OCI-LY3 (cell line): ENCODE measurements at regions not wholly inside any gene's neighbourhood (a gene's known extent, or its start where the extent isn't known, plus 50 kb on each side); places are given as distances from the start of the nearest gene placed in this dataset.

ENCODE experiments used
- H2AFZ ChIP-seq: fragments of 200-600, 300-600 bp; shearing (Covaris generic); 2 replicates; pipeline ENCODE4 v1.6.0; 2014; ENCODE audit warnings: antibody characterized with exemption, low read depth, low read length
- H3K27ac ChIP-seq: fragments of 200-600, 300-600 bp; sonication (generic); 2 replicates; pipeline ENCODE4 v1.5.1; 2014; ENCODE audit warnings: mild to moderate bottlenecking, low read length, moderate library complexity, mixed read lengths
- H3K27me3 ChIP-seq: fragments of 200-600, 300-600 bp; sonication (generic); 2 replicates; pipeline ENCODE4 v1.6.1; 2014; ENCODE audit warnings: low read depth, low read length, mixed read lengths
- H3K36me3 ChIP-seq: fragments of 200-600, 300-600 bp; sonication (generic); replicated peaks from 2 replicates; pipeline ENCODE3; 2014; ENCODE audit warnings: low read depth, low read length, mixed read lengths
- H3K4me1 ChIP-seq: fragments of 300-600, 200-600 bp; sonication (generic); 2 replicates; pipeline ENCODE4 v1.6.1; 2014; ENCODE audit warnings: low read length, mixed read lengths
- H3K4me2 ChIP-seq: fragments of 200-600, 300-600 bp; sonication (generic); 2 replicates; pipeline ENCODE4 v1.6.1; 2014; ENCODE audit warnings: low read length, mixed read lengths
- H3K4me3 ChIP-seq: fragments of 300-600, 200-600 bp; sonication (generic); 2 replicates; pipeline ENCODE4 v1.5.1; 2014; ENCODE audit warnings: antibody characterized with exemption, mild to moderate bottlenecking, low read length, moderate library complexity
- H3K79me2 ChIP-seq: fragments of 300-600, 200-600 bp; shearing (Covaris generic); 2 replicates; pipeline ENCODE4 v1.6.1; 2014; ENCODE audit warnings: mild to moderate bottlenecking, low read length, mixed read lengths
- H3K9ac ChIP-seq: fragments of 300-600, 200-600 bp; shearing (Covaris generic); 2 replicates; pipeline ENCODE4 v1.6.0; 2014; ENCODE audit warnings: mild to moderate bottlenecking, low read length, moderate library complexity
- H3K9me3 ChIP-seq: fragments of 200-600, 300-600 bp; shearing (Covaris generic); 2 replicates; pipeline ENCODE4 v1.6.1; 2014; ENCODE audit warnings: low read length, mixed read lengths; ENCODE audit not compliant: insufficient read depth
- H4K20me1 ChIP-seq: fragments of 200-600, 300-600 bp; sonication (generic); 2 replicates; pipeline ENCODE4 v1.6.1; 2016; ENCODE audit warnings: low read length, mixed read lengths; ENCODE audit not compliant: insufficient read depth
- EZH2phosphoT487 ChIP-seq: fragments of 200-600 bp; shearing (Covaris generic); IDR thresholded peaks from 2 replicates; pipeline ENCODE4 v1.6.1; 2018; ENCODE audit warnings: antibody characterized with exemption, mixed run types, low read depth
- TF ChIP-seq, protein P1 (sequence below): fragments of 200-600, 300-600 bp; sonication (generic); IDR thresholded peaks from 2 replicates; pipeline ENCODE4 v1.5.1; 2014; ENCODE audit warnings: antibody characterized with exemption, low read length, low read depth

GRCh38 chr4:23144707-23145106 is 452.0 kb downstream of the GBA3 start:
- Histone ChIP-seq H3K27ac (no peak overlapping the region), H3K79me2 (no peaks in the 10 kb centered on the region), H3K36me3 (no peaks in the 10 kb centered on the region), H3K27me3 (no peaks in the 10 kb centered on the region), H3K9me3 (no peaks in the 10 kb centered on the region), H4K20me1 (no peaks in the 10 kb centered on the region), H3K4me2 (no peak overlapping the region), H2AFZ (no peak overlapping the region), H3K9ac (no peak overlapping the region), H3K4me3 (no peak overlapping the region), H3K4me1 (no peaks in the 10 kb centered on the region)
- no peak for TF ChIP-seq EZH2phosphoT487
- TF ChIP-seq, protein P1, sequence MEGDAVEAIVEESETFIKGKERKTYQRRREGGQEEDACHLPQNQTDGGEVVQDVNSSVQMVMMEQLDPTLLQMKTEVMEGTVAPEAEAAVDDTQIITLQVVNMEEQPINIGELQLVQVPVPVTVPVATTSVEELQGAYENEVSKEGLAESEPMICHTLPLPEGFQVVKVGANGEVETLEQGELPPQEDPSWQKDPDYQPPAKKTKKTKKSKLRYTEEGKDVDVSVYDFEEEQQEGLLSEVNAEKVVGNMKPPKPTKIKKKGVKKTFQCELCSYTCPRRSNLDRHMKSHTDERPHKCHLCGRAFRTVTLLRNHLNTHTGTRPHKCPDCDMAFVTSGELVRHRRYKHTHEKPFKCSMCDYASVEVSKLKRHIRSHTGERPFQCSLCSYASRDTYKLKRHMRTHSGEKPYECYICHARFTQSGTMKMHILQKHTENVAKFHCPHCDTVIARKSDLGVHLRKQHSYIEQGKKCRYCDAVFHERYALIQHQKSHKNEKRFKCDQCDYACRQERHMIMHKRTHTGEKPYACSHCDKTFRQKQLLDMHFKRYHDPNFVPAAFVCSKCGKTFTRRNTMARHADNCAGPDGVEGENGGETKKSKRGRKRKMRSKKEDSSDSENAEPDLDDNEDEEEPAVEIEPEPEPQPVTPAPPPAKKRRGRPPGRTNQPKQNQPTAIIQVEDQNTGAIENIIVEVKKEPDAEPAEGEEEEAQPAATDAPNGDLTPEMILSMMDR, result no peak

DNA sequence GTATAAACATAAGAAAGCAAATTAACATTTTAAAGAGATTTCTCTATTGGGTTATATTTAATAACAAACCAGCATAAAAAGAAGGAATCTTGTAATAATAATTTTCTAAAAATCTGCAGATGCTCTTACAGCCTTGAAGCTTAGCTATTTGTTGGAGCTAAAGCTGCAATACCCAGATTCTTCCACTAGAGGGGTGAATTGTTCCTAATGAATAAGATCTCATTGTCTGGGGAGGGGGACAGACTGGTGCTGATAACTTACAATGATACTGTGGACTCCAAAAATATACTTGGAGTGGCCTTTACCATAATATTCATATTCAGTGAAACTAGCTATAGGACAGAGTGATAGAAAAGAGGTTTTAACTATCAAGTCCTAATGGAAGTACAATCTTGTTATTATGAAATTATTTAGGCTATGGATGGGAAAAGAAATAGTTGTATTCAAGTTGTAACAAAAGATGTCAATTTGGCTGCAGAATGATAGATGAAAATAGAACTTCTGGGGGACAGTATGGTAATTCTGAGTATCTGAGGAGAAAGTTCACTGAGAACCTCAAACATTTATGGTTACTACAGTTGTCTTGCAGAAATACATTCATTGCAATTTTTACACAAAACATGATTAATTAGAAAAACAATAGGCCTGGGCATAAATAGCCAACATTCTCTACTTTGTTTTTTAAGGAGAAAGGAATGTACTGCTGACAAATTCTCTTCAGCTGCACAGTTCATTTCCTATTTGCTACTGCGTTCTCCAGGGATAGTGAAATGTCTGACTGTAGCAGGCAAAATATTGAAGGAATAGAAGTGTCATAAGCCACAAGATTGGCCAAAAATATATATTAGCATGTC is 443.3 kb downstream of the GBA3 start:
- H3K9ac ChIP-seq, result no peak overlapping the region
- H3K79me2 ChIP-seq, result no peaks in the 10 kb centered on the region
- no peaks in the 10 kb centered on the region for H3K36me3 ChIP-seq
- H3K9me3 ChIP-seq, result no peaks in the 10 kb centered on the region
- no peak overlapping the region for H3K4me3 ChIP-seq
- no peaks in the 10 kb centered on the region for H4K20me1 ChIP-seq
- no peak overlapping the region for H3K4me2 ChIP-seq
- H3K27ac ChIP-seq, result no peak overlapping the region
- no peaks in the 10 kb centered on the region for H3K27me3 ChIP-seq
- no peak for TF ChIP-seq EZH2phosphoT487
- TF ChIP-seq, protein P1, result peak; percentile 78
- no peak overlapping the region for H2AFZ ChIP-seq
- 0 out of 2 replicates have a peak, but pooled peaks cover 4% of the 10 kb centered on the region for H3K4me1 ChIP-seq

- Histone ChIP-seq H3K4me2 (no peak overlapping the region), H3K27ac (no peak overlapping the region), H3K79me2 (no peaks in the 10 kb centered on the region), H4K20me1 (no peaks in the 10 kb centered on the region), H3K27me3 (no peaks in the 10 kb centered on the region), H3K36me3 (no peaks in the 10 kb centered on the region), H3K4me1 (0 out of 2 replicates have a peak, but pooled peaks cover 4% of the 10 kb centered on the region), H2AFZ (no peak overlapping the region), H3K9me3 (no peaks in the 10 kb centered on the region), H3K4me3 (no peak overlapping the region), H3K9ac (no peak overlapping the region)
- TF ChIP-seq, protein P1, result no peak
- TF ChIP-seq EZH2phosphoT487, result no peak
These were observed 441.6 kb downstream of the GBA3 start for GRCh38 chr4:23134331-23134730.

DNA sequence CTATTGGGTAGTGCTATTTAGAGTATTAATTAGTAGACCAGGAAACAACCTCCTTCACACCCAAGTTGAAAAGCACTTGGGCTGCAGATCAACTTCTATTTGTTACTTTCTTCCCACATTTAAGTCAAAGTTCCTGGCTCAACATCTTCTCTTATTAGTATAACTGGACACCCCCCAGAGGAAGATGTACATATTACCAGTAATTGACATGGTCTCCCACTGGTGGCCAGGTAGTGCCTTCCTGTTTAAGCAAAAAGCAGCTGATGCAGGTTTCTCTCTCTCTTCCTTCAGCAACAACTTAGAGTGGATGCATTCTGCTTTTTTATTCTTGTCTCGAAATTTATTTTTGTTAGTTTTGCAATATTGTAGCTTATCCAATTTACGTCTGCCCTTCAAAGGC is 438.1 kb downstream of the GBA3 start:
- H3K36me3 ChIP-seq, result no peaks in the 10 kb centered on the region
- no peak for TF ChIP-seq EZH2phosphoT487
- TF ChIP-seq, protein P1, result no peak
- H3K79me2 ChIP-seq, result no peaks in the 10 kb centered on the region
- H3K27ac ChIP-seq, result no peak overlapping the region
- H3K27me3 ChIP-seq, result no peaks in the 10 kb centered on the region
- no peak overlapping the region for H3K4me3 ChIP-seq
- no peaks in the 10 kb centered on the region for H4K20me1 ChIP-seq
- no peak overlapping the region for H3K9ac ChIP-seq
- H2AFZ ChIP-seq, result no peak overlapping the region
- H3K4me1 ChIP-seq, result 0 out of 2 replicates have a peak, but pooled peaks cover 4% of the 10 kb centered on the region
- H3K4me2 ChIP-seq, result no peak overlapping the region
- H3K9me3 ChIP-seq, result no peaks in the 10 kb centered on the region
